ENCODE measurements at regions not wholly inside any gene's neighbourhood (a gene's known extent, or its start where the extent isn't known, plus 50 kb on each side); places are given as distances from the start of the nearest gene placed in this dataset.
"Not testable (repeated sequence)": the region's sequence is repeated elsewhere in the genome, so short reads cannot be mapped to it uniquely, and the experiment has no call there.

GRCh38 chr5:155633338-155633957 lies 619.9 kb downstream of the KIF4B start:
- Histone ChIP-seq H3K27ac (no peak overlapping the region), H3K4me3 (no peak overlapping the region)
- no peak for TF ChIP-seq CTCF (IDR thresholded peaks at IDR 0.05)
- DNase-seq (ENCODE audit: low spot score) = no peak

GRCh38 chr5:155649666-155650065 lies 636.1 kb downstream of the KIF4B start:
- Histone ChIP-seq H3K27ac (no peak overlapping the region), H3K4me3 (no peak overlapping the region)
- TF ChIP-seq CTCF (IDR thresholded peaks at IDR 0.05) = no peak
- DNase-seq (ENCODE audit: low spot score) = no peak

- Histone ChIP-seq H3K4me3 (no peak overlapping the region), H3K27ac (no peak overlapping the region)
- no peak for TF ChIP-seq CTCF (IDR thresholded peaks at IDR 0.05)
- no peak for DNase-seq (ENCODE audit: low spot score)
Measured at GRCh38 chr5:155655569-155655968, 642.0 kb downstream of the KIF4B start.

- no peak for TF ChIP-seq CTCF (IDR thresholded peaks at IDR 0.05)
- DNase-seq (ENCODE audit: low spot score) = no peak
- no peak overlapping the region for H3K27ac ChIP-seq
- no peak overlapping the region for H3K4me3 ChIP-seq
Measured at GRCh38 chr5:155661859-155662258, 648.3 kb downstream of the KIF4B start.

- H3K27ac ChIP-seq = no peak overlapping the region
Measured at GRCh38 chr5:155665361-155665760, 651.8 kb downstream of the KIF4B start.

DNA sequence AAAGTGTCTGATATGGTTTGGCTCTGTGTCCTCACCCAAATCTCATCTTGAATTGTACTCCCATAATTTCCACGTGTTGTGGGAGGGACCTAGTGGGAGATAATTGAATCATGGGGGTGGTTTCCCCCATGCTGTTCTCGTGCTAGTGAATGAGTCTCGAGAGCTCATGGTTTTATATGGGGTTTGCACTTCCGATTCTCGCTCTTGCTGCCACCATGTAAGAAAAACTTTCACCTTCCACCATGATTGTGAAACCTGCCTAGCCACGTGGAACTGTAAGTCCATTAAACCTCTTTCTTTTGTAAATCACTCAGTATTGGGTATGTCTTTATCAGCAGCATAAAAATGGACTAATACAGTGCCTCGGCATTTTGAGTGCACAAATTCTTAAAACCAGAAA lies 655.0 kb upstream of the SGCD start:
- DNase-seq (ENCODE audit: low spot score); H3K4me3 ChIP-seq; H3K27ac ChIP-seq: not testable (repeated sequence)

More at GRCh38 chr5:155665361-155665760, 651.8 kb downstream of the KIF4B start:
- no peak overlapping the region for H3K4me3 ChIP-seq
- DNase-seq (ENCODE audit: low spot score) = no peak
- no peak for TF ChIP-seq CTCF (IDR thresholded peaks at IDR 0.05)

DNA sequence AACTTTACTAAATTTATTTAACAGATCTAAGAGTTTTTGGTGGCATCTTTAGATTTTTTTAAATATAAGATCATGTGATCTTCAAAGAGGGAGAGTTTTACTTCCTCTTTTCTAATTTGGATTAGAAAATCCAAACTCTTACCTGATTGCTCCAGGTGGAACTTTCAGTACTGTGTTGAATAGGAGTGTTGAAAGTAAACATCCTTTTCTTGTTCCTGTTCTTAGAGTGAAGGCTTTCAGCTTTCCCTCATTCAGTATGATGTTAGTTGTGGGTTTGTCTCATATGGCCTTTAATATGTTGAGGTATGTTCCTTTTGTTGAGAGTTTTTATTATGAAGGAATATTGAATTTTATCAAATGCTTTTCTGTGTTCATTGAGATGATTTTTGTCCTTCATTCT lies 650.0 kb upstream of the SGCD start:
- TF ChIP-seq CTCF (IDR thresholded peaks at IDR 0.05) = no peak
- no peak overlapping the region for H3K4me3 ChIP-seq
- H3K27ac ChIP-seq = no peak overlapping the region
- DNase-seq (ENCODE audit: low spot score) = no peak
